Ascending aorta (tissue), 2 donors: ENCODE measurements at regions not wholly inside any gene's neighbourhood (a gene's known extent, or its start where the extent isn't known, plus 50 kb on each side); places are given as distances from the start of the nearest gene placed in this dataset.
"Not testable (repeated sequence)": the region's sequence is repeated elsewhere in the genome, so short reads cannot be mapped to it uniquely, and the experiment has no call there.

Source experiments
- DNase-seq, 2 donors: peaks; one replicate each; pipeline ENCODE4 v3.0.0-alpha.2; 2019; ENCODE audit warnings: low spot score in 2 of 2
- H3K27ac ChIP-seq, 2 donors: fragments of 200-600 bp; sonication (generic); one replicate each; pipeline ENCODE4 v1.5.1; 2016 to 2017; ENCODE audit warnings: mild to moderate bottlenecking in 1 of 2
- H3K27me3 ChIP-seq: fragments of 200-600 bp; sonication (generic); one replicate; pipeline ENCODE4 v1.5.1; 2017
- H3K36me3 ChIP-seq, 2 donors: fragments of 200-600 bp; sonication (generic); one replicate each; pipeline ENCODE4 v1.5.1; 2016
- H3K4me1 ChIP-seq, 2 donors: fragments of 200-600 bp; sonication (generic); one replicate each; pipeline ENCODE4 v1.5.1; 2016 to 2017; ENCODE audit warnings: mild to moderate bottlenecking in 1 of 2
- H3K4me3 ChIP-seq, 2 donors: fragments of 200-600 bp; sonication (generic); one replicate each; pipeline ENCODE4 v1.5.1; 2016 to 2017; ENCODE audit warnings: mild to moderate bottlenecking in 1 of 2
- H3K9me3 ChIP-seq, 2 donors: fragments of 200-600 bp; sonication (generic); one replicate each; pipeline ENCODE4 v1.5.1; 2016
- intact Hi-C: fragments of 100-400 bp; cut with DNase I; formaldehyde crosslinking; loops from one replicate; pipeline ENCODE4 v1.15.1; 2023
- TF ChIP-seq, protein P1 (sequence below), 3 experiments: fragments of 200-600 bp in 2 of 3; fragments of 450-650 bp in 1 of 3; sonication (generic) in 2 of 3; IDR thresholded peaks; one replicate each; pipeline ENCODE4 v1.5.1; 2016 to 2019; ENCODE audit warnings: antibody characterized with exemption in 3 of 3, mild to moderate bottlenecking in 1 of 3, moderate library complexity in 1 of 3

GRCh38 chr18:5705393-5705792 lies 161.6 kb upstream of the EPB41L3 start:
- TF ChIP-seq, protein P1, sequence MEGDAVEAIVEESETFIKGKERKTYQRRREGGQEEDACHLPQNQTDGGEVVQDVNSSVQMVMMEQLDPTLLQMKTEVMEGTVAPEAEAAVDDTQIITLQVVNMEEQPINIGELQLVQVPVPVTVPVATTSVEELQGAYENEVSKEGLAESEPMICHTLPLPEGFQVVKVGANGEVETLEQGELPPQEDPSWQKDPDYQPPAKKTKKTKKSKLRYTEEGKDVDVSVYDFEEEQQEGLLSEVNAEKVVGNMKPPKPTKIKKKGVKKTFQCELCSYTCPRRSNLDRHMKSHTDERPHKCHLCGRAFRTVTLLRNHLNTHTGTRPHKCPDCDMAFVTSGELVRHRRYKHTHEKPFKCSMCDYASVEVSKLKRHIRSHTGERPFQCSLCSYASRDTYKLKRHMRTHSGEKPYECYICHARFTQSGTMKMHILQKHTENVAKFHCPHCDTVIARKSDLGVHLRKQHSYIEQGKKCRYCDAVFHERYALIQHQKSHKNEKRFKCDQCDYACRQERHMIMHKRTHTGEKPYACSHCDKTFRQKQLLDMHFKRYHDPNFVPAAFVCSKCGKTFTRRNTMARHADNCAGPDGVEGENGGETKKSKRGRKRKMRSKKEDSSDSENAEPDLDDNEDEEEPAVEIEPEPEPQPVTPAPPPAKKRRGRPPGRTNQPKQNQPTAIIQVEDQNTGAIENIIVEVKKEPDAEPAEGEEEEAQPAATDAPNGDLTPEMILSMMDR (IDR thresholded peaks at IDR 0.05), result no peak
- Histone ChIP-seq H3K27me3 (no peaks in the 10 kb centered on the region), H3K4me1 (no peaks in the 10 kb centered on the region), H3K9me3 (no peaks in the 10 kb centered on the region), H3K36me3 (no peaks in the 10 kb centered on the region), H3K27ac (no peak overlapping the region), H3K4me3 (no peak overlapping the region)
- intact Hi-C loops, result no loop called here
- DNase-seq, result no peak

DNA sequence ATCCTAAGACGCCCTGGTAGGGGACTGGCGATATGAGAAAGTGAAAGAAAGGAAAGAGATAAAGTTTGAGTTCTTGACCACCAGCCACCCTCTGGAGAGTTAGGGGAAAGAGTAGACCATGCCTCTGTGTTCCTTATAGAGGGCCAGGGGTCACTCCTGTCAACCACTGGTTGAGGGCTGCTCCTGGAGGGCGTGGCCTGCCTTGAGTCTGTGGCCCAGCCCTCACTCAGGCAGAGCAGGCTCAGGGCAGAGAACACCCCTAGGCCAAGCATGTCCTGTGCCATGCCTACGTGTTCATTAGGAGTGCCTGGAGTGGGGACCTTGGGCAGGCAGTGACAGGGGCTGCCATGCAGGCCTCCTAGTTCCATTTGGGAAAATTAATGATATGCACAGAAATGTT lies 161.1 kb upstream of the EPB41L3 start:
- Histone ChIP-seq H3K9me3 (no peaks in the 10 kb centered on the region), H3K4me1 (no peaks in the 10 kb centered on the region), H3K36me3 (no peaks in the 10 kb centered on the region), H3K27me3 (no peaks in the 10 kb centered on the region), H3K27ac (no peak overlapping the region), H3K4me3 (no peak overlapping the region)
- intact Hi-C loops, result no loop called here
- no peak for DNase-seq
- TF ChIP-seq, protein P1 (IDR thresholded peaks at IDR 0.05), result no peak

DNA sequence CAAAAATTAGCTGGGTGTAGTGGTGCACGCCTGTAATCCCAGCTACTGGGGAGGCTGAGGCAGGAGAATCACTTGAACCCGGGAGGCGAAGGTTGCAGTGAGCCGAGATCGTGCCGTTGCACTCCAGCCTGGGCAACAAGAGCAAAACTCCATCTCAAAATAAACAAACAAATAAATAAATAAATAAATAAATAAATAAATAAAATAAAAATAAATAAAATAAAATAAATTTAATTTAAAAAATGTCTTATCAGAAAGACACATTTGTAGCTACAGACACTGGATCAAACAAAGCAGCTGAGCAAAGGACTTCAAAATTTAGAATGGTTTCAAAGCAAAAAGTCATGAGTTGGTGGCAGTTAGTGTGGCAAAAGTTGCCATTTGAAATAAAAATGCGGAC lies 158.2 kb upstream of the EPB41L3 start:
- DNase-seq, H3K4me3 ChIP-seq, H3K4me1 ChIP-seq, H3K36me3 ChIP-seq, intact Hi-C loops, H3K9me3 ChIP-seq, H3K27me3 ChIP-seq, H3K27ac ChIP-seq: not testable (repeated sequence)

- Histone ChIP-seq H3K27ac (no peak overlapping the region), H3K9me3 (no peaks in the 10 kb centered on the region), H3K36me3 (no peaks in the 10 kb centered on the region), H3K4me1 (no peaks in the 10 kb centered on the region), H3K27me3 (no peaks in the 10 kb centered on the region), H3K4me3 (no peak overlapping the region)
- no peak for DNase-seq
- intact Hi-C loops, result no loop called here
- TF ChIP-seq, protein P1 (IDR thresholded peaks at IDR 0.05), result no peak
These were observed 150.0 kb upstream of the EPB41L3 start for GRCh38 chr18:5693699-5694294.

DNA sequence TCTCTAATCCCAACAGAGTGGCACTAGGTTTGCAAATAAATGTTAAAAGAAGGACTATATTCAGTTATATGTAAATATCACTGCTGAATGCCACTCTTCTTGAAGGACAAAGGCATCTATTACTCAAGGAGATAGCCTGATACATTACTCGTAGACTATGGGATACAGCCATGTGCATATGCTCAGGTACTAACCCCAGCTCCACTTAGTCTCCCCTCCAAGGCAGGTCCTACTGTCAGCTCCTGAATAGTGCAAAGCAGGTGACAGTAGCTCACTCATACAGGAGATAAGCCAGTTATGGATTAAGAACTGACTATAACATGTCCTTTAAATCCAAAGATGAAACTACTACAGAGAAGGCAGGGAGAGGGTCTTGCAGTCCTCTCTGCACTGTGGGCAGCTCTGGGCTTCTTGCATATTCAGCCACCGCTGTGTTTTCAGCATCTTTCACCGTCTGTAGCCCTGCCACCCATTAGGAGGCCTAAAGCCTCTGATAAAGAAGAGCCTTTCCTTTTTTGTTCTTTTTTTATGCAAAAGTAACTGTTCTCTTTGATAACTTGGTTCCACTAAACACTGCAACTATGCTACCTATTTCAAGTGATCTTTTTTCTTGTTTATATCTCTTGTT lies 135.1 kb upstream of the EPB41L3 start:
- DNase-seq, result no peak
- H3K36me3 ChIP-seq, result no peaks in the 10 kb centered on the region
- TF ChIP-seq, protein P1 (IDR thresholded peaks at IDR 0.05), result no peak
- H3K4me1 ChIP-seq, result no peaks in the 10 kb centered on the region
- no peak overlapping the region for H3K27ac ChIP-seq
- no peak overlapping the region for H3K4me3 ChIP-seq
- intact Hi-C loops, result no loop called here
- no peaks in the 10 kb centered on the region for H3K9me3 ChIP-seq
- H3K27me3 ChIP-seq, result no peaks in the 10 kb centered on the region

GRCh38 chr18:5678278-5678677 lies 134.5 kb upstream of the EPB41L3 start:
- Histone ChIP-seq H3K9me3 (no peaks in the 10 kb centered on the region), H3K4me1 (no peaks in the 10 kb centered on the region), H3K36me3 (no peaks in the 10 kb centered on the region), H3K4me3 (no peak overlapping the region), H3K27me3 (no peaks in the 10 kb centered on the region), H3K27ac (no peak overlapping the region)
- no peak for DNase-seq
- intact Hi-C loops, result no loop called here
- TF ChIP-seq, protein P1 (IDR thresholded peaks at IDR 0.05), result no peak
